Tongue (tissue), 1 donor: ENCODE measurements at regions not wholly inside any gene's neighbourhood (a gene's known extent, or its start where the extent isn't known, plus 50 kb on each side); places are given as distances from the start of the nearest gene placed in this dataset.
"Not testable (repeated sequence)": the region's sequence is repeated elsewhere in the genome, so short reads cannot be mapped to it uniquely, and the experiment has no call there.

Experiments
- DNase-seq: peaks from one replicate; pipeline ENCODE4 v3.0.0-alpha.2; 2015

DNA sequence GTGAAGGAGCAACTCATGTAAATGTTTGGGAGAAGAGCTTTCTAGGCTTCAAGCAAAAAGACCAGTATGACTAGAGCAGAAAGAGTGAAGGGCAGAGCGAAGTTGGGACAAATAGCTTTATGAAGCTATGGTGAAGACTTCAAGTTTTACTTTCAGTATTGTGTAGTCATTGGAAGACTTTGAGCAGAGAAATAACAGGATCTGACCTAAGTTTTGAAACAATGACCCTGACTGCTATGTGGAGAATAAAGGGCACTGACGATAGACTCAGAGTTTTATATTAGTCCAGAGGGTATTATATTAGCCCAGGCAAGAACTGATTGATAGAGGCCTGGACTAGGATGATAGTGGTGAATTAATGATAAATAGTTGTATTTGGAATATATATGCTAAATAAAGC lies 187.3 kb downstream of the KTN1 start:
- no peak for DNase-seq

GRCh38 chr14:55769877-55770276 lies 189.9 kb downstream of the KTN1 start:
- no peak for DNase-seq

DNA sequence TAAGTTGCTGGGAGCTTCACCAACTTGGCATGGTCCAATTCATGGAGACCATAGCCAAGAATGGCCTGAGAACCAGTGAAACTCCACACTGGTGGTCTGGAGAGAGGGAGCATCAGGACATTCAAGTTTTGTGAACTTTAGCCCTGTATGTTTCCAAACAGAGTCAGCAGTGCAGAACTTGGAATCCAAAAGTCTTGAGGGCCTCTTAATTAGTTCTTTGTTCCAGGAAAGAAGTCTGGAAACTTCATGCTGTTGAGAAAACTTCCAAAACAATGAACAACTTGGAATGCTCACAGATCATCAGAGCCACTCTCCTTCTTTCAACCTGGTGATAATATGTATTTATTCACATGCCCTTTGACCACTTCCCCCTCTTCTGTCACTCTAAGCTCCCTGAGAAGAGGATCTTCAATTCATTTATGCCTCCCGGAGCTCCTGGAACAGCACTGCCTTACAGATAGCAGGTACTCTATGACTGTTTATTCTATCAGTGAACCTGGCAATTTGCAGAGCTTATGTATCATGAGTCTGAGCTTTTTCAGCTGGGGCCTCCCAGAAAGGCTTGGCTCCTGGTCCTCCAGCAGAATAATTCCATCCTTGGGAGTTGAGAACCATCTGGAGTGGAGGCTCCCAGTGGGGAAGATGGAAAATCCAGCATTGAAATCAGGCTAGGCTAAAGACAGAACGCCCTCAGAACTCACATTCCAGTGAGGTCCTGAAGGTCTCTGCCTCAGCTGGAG lies 191.4 kb downstream of the KTN1 start:
- DNase-seq = peak; percentile 58

DNA sequence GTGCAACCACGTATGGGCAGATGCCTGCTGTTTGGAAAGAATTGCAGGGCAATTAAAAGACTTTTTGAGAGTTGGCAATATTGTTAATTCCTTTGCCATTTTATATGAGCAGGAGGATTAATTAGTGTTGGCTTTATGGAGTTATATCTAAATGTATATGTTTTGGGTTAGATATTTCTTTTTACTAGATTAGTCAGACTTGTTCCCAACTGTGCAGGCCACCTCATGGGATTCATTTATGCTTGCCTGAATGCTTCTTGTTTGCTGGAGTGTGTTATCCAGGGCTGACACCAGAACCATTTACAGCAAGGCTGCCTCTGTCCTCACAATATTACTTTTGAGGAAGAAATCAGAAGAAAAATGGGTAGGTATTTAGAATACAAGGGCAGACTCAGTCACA lies 192.5 kb downstream of the KTN1 start:
- DNase-seq = no peak

- no peak for DNase-seq
These were observed 193.3 kb downstream of the KTN1 start for GRCh38 chr14:55773312-55773711.

DNA sequence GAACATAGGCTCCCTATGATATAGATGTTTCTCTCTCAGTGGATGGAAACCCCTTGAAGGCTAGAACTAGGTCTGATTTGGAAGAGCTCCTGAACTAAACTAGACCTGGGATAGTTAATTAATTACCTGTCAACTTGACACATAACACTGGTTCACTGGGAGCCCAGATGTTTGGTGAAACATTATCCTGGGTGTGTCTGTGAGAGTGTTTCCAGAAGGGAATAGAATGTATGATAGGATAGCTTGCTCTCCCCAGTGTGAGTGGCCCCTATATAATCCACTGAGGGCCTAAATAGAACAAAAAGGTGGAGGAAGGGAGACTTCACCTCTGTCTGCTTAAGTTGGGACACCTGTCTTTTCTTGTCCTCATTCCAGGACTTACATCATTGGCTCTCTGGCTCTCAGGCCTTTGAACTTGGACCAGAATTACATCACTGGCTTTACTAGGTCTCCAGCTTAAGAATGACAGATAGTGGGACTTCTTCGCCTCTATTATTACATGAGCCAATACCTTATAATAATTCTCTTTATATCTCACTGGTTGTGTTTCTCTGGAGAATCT lies 194.1 kb downstream of the KTN1 start:
- peak; percentile 43 for DNase-seq

DNA sequence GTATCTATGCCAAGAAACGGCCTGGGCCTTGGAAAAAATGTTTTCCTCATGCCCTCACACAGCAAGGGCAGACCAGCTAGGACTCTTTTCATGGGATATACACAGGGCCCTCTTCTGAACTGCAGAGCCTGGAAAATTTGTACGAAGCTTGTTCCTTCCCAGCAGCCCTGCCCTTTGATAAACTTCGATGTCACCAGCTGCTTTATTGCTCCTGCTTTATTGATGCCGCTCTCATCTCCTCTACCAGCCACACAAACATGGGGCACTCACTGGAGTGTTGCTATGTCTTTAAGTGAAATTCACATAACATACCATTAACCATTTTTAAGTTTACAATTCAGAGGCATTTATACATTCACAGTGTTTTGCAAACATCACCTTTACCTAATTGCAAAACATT lies 197.9 kb downstream of the KTN1 start:
- DNase-seq = no peak

DNA sequence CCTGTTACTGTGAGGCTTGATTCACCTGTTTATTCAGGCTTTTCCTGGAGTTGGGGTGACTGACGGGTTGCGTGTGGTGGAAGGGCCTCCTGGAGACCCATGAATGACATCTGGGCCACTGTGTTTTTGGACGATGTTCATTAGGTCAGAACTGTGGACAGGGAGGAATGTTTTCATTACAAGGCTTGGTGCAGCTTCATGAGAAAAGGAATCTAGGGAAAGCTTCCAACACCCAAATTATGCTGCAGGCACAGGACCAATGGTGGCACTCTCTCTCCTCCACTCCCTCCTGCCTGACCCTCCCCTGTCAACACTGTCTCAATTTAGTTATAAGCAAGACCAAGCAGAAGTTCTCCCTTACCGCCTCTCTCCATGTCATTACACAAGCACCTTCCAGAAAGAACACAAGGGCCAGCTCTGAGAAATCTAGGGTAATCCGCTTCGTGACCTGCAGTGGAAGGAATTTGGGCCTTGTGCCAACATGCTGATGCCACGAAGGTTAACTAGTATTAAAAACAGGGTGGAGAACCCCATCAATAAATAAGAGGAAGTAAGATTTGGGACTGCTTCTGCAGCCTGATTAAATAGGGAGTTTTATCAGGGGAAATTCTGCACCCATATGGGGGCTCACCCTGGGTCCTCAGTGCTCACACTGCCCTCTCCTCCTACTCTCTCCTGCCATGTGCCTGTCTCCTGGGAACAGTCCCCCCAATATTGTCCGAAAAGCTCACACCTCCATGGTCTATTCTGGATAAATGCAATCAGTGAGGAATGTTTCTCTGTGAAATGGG lies 200.3 kb downstream of the KTN1 start:
- DNase-seq = peak; percentile 47

DNA sequence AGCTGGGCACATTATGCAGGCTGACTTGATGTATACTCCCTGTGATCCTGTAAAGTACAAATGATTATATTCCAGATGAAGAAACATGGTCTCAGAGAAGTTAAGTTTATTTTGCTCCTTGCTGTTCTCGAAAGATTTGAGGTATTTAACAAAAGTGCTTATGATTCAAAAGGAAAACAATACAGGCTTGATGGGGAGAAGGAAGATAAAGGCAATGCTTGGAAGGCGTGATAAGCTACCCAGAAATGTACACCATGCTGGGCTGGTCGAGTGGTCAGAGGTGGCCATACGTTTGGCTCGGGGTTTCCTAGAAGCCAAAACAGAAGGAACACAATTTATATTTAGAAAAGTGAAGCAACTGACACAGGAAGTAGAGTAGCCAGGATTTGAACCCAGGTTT lies 201.0 kb downstream of the KTN1 start:
- DNase-seq = no peak

DNA sequence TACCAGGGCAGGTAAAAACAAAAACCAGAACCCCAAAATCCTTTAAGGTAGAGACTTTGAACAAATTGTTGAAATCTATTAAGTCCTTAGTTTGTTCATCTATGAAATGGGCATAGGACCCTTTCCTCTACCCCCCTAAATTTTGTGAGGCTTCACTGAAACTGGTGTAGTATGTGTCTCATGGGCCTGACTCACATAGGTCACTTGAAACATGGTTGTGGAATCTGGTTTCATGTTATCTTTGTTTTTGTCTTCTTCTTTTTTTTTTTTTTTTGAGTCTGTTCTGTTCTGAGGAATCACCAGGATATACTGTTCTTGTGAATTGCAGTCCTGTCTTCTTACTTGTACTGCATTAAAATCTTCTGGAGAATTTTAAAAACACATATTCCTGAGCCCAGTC lies 202.2 kb downstream of the KTN1 start:
- no peak for DNase-seq

DNA sequence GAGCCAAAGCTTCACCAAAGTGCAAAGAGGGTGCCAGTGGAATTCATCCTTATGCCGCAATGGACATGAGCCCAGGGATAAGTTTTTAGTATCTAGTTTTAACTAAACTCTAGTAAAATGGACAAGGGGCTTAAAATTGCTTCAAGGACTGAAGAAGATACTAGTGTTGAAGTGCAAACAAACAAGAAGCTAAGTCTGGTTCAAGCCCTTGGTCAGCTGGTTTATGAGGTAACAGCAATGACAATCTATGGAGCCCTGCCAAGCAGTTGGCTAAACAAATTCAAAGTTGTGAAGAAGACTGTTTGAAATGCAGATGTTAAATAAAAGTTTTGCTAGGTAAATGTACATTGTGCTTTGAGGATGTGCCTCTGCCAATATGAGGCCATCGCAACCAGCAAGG lies 209.4 kb downstream of the KTN1 start:
- DNase-seq = peak; percentile 38

- DNase-seq = no peak
These were observed 214.9 kb downstream of the KTN1 start for GRCh38 chr14:55794655-55795595.

GRCh38 chr14:55796513-55796912 lies 216.5 kb downstream of the KTN1 start:
- not testable (repeated sequence) for DNase-seq

DNA sequence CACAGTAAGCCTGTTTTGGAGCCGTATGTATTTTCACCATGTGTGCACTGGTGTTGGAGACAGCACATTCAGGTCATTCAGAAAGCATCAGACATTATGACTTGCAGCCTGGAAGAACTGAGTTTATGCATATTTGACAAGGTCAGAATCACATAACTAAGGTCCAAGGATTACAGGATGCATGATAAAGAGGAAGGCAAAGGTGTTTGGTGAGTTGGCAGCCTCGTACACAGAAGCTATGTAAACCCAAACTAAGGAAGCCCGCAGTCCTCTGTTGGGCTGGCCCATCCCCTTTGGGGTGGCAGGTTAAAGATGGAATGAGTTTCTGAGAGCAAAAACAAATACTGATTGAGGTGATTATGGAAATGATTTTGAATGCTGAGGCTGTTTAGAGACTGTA lies 218.4 kb downstream of the KTN1 start:
- DNase-seq = no peak

GRCh38 chr14:55799508-55800095 lies 219.6 kb downstream of the KTN1 start:
- DNase-seq = no peak

DNA sequence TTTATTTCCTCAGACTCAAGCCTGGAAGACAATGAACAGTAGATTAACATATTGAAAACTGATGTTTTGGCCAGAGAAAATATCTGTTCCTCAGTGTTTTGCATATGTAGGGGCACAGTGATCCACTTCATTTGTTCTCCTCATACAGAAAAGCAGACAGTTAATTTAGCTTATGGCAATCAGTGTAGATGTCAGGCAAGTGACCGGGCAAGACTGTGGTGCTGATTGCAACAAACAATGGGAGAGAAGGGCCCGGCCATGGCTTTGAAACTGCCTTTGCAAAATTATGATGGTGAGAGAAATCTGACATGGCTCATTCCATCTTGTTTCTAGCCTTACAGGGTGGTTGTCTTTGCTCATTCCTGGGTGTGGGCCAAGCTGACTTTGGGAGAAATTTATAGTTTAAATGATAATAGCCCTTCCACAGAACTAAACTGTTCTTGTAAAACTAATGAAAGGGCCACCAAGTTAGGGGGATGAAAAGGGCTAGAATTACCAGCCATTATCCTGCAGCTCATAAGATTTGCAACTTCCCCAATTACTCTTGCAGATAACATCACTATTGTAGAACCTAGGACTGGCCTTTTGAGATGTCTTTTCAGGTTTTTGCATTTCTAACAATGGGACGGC lies 220.3 kb downstream of the KTN1 start:
- DNase-seq = no peak

- no peak for DNase-seq
These were observed 221.1 kb downstream of the KTN1 start for GRCh38 chr14:55801121-55801520.

GRCh38 chr14:55802986-55803872 lies 223.2 kb downstream of the KTN1 start:
- DNase-seq = no peak

GRCh38 chr14:55803873-55804553 lies 224.0 kb downstream of the KTN1 start:
- no peak for DNase-seq

DNA sequence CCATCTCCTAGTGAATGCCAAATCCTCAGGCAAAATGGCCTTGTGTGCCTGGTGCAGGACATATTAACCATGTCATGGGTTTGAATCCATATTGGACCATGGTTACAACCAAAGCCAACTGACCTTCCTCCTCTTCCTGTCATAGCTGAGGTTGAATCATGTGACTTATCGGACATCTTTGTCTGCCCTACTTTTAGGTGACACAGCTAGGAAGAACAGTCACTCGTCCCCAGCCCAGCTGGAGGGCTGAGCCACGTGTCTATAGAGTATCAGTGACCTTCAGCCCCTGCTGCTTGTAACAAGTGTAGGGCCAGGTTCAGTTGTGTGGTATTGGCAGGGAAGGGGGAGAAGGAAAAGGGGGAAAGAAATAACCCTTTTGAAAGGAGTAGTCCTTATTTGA lies 225.2 kb downstream of the KTN1 start:
- DNase-seq = no peak
